ENCODE measurements at regions not wholly inside any gene's neighbourhood (a gene's known extent, or its start where the extent isn't known, plus 50 kb on each side); places are given as distances from the start of the nearest gene placed in this dataset.

DNA sequence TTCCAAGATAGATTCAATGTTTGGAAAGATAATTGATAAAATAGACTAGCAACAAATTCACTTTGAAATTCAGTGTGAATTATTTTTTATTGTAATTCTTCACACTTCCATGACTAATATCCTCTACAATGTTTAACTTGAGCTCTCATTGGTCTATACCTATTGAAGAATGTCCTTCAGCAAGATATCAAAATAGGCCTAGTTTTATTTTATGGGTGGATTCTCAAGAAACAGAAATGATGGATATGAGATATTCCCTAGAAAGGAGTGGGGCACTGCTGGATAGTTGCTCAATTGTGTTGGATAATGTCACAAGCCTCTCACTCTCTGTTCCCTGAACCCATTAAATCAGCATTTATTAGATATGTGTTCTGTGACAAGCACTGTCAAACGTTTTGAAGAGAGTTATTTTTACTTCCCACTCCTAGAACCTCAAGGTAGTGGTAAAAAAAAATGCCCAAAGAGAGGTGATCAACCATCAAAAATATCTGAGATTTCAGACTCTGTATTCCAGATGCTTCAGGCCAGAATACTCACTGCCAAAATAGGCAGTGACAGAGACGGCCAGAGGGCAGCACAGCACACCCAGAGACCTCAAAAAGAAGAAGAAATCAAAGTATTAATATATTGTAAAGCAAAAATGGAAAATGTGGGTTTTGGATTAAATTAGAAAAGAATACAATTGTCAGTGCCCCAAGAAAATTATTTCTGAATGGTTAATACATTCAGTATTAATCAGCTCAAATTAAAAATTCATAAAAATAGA lies 87.5 kb downstream of the TRIB2 start:
- Histone ChIP-seq H3K27ac (ENCODE audit: low read length) (no peak overlapping the region), H3K27me3 (ENCODE audit: low read depth, low read length) (no peaks in the 10 kb centered on the region)

DNA sequence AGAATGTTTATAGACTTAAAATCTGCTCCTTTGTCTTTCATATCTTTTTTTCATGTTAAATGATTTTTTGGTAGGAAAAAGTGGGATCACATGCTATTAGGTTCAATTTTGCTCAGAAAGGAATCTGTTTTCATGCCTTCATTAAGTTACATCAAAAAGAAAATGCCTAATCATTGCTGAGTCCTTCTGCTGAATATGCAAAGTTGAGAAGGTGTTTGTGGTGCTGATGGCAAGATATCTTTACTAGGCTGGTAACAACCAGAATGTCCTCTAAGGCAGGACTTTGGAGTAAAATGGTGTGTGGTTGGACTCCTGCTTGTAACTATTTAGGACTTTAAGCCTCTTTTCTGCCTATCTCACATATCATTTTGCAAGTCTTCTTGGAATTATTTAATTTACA lies 88.3 kb downstream of the TRIB2 start:
- Histone ChIP-seq H3K79me2 (ENCODE audit: low read length) (no peaks in the 10 kb centered on the region), H4K20me1 (ENCODE audit: insufficient read depth, low read length) (no peaks in the 10 kb centered on the region), H3K27ac (ENCODE audit: low read length) (no peak overlapping the region), H3K9me3 (ENCODE audit: insufficient read depth, low read length) (no peaks in the 10 kb centered on the region), H3K4me1 (ENCODE audit: low read length) (no peaks in the 10 kb centered on the region), H3K4me3 (ENCODE audit: low read length) (no peak overlapping the region), H3K9ac (ENCODE audit: low read length) (no peak overlapping the region), H2AFZ (ENCODE audit: low read depth, low read length) (no peak overlapping the region), H3K36me3 (replicated peaks; ENCODE audit: low read depth, low read length) (no peaks in the 10 kb centered on the region), H3K27me3 (ENCODE audit: low read depth, low read length) (no peaks in the 10 kb centered on the region), H3K4me2 (ENCODE audit: low read length) (no peak overlapping the region)
- no peak for TF ChIP-seq EZH2phosphoT487 (IDR thresholded peaks at IDR 0.05; ENCODE audit: low read depth)
- TF ChIP-seq, protein P1, sequence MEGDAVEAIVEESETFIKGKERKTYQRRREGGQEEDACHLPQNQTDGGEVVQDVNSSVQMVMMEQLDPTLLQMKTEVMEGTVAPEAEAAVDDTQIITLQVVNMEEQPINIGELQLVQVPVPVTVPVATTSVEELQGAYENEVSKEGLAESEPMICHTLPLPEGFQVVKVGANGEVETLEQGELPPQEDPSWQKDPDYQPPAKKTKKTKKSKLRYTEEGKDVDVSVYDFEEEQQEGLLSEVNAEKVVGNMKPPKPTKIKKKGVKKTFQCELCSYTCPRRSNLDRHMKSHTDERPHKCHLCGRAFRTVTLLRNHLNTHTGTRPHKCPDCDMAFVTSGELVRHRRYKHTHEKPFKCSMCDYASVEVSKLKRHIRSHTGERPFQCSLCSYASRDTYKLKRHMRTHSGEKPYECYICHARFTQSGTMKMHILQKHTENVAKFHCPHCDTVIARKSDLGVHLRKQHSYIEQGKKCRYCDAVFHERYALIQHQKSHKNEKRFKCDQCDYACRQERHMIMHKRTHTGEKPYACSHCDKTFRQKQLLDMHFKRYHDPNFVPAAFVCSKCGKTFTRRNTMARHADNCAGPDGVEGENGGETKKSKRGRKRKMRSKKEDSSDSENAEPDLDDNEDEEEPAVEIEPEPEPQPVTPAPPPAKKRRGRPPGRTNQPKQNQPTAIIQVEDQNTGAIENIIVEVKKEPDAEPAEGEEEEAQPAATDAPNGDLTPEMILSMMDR (IDR thresholded peaks at IDR 0.05; ENCODE audit: low read depth, low read length), result no peak

More for the DNA sequence above, 87.5 kb downstream of the TRIB2 start:
- Histone ChIP-seq H2AFZ (ENCODE audit: low read depth, low read length) (no peak overlapping the region), H3K9ac (ENCODE audit: low read length) (no peak overlapping the region), H3K36me3 (replicated peaks; ENCODE audit: low read depth, low read length) (no peaks in the 10 kb centered on the region), H3K9me3 (ENCODE audit: insufficient read depth, low read length) (no peaks in the 10 kb centered on the region), H3K79me2 (ENCODE audit: low read length) (no peaks in the 10 kb centered on the region), H4K20me1 (ENCODE audit: insufficient read depth, low read length) (no peaks in the 10 kb centered on the region), H3K4me3 (ENCODE audit: low read length) (no peak overlapping the region), H3K4me1 (ENCODE audit: low read length) (no peaks in the 10 kb centered on the region), H3K4me2 (ENCODE audit: low read length) (no peak overlapping the region)
- no peak for TF ChIP-seq EZH2phosphoT487 (IDR thresholded peaks at IDR 0.05; ENCODE audit: low read depth)
- TF ChIP-seq, protein P1 (IDR thresholded peaks at IDR 0.05; ENCODE audit: low read depth, low read length), result no peak

- no peak overlapping the region for H3K4me2 ChIP-seq (ENCODE audit: low read length)
- no peak overlapping the region for H3K27ac ChIP-seq (ENCODE audit: low read length)
- no peak overlapping the region for H2AFZ ChIP-seq (ENCODE audit: low read depth, low read length)
- no peaks in the 10 kb centered on the region for H3K4me1 ChIP-seq (ENCODE audit: low read length)
- no peak overlapping the region for H3K9ac ChIP-seq (ENCODE audit: low read length)
- no peaks in the 10 kb centered on the region for H3K9me3 ChIP-seq (ENCODE audit: insufficient read depth, low read length)
- H4K20me1 ChIP-seq (ENCODE audit: insufficient read depth, low read length), result no peaks in the 10 kb centered on the region
- H3K36me3 ChIP-seq (replicated peaks; ENCODE audit: low read depth, low read length), result no peaks in the 10 kb centered on the region
- H3K4me3 ChIP-seq (ENCODE audit: low read length), result no peak overlapping the region
- H3K27me3 ChIP-seq (ENCODE audit: low read depth, low read length), result no peaks in the 10 kb centered on the region
- TF ChIP-seq, protein P1 (IDR thresholded peaks at IDR 0.05; ENCODE audit: low read depth, low read length), result no peak
- TF ChIP-seq EZH2phosphoT487 (IDR thresholded peaks at IDR 0.05; ENCODE audit: low read depth), result no peak
- H3K79me2 ChIP-seq (ENCODE audit: low read length), result no peaks in the 10 kb centered on the region
Observed at GRCh38 chr2:12806549-12807242, 90.0 kb downstream of the TRIB2 start.

Data from OCI-LY3 (cell line).